Naive thymus-derived CD4-positive, alpha-beta T cell (primary cell): ENCODE measurements at regions not wholly inside any gene's neighbourhood (a gene's known extent, or its start where the extent isn't known, plus 50 kb on each side); places are given as distances from the start of the nearest gene placed in this dataset.

ENCODE experiments used
- ATAC-seq: fragments of 150-1000 bp; cut with Tn5 transposase; 2 replicates; pipeline ENCODE4 v1.10.0; 2021; ENCODE audit warnings: mild to moderate bottlenecking, moderate library complexity
- CTCF ChIA-PET: fragments of 350-600 bp; sonication (Branson Sonifier 250); formaldehyde crosslinking; loops from one replicate; lab custom pipeline; 2021; ENCODE audit warnings: antibody characterized with exemption; lab: Charles Lee
- POLR2A ChIA-PET: fragments of 350-600 bp; sonication (Branson Sonifier 250); formaldehyde crosslinking; loops from one replicate; lab custom pipeline; 2021; ENCODE audit warnings: antibody characterized with exemption, inconsistent platforms; lab: Charles Lee
- DNase-seq, 9 donors: peaks; one replicate each; pipeline versions ENCODE4 v3.0.0 to v3.0.0-alpha.2; 2020 to 2022; ENCODE audit warnings: mixed read lengths in 1 of 9
- H3K27ac ChIP-seq: one replicate; pipeline ENCODE4 v1.7.0; 2013; ENCODE audit warnings: mild to moderate bottlenecking, low read depth, low read length, moderate library complexity
- H3K27me3 ChIP-seq, 2 donors: one replicate each; pipeline ENCODE4 v1.7.0; 2013; ENCODE audit warnings: low read length in 2 of 2, mild to moderate bottlenecking in 2 of 2, moderate library complexity in 2 of 2; ENCODE audit not compliant: control insufficient read depth in 2 of 2, insufficient read depth in 2 of 2
- H3K36me3 ChIP-seq, 3 experiments: 1 replicate in 2 of 3; 2 replicates in 1 of 3; pipeline ENCODE4 v1.7.0; 2013; ENCODE audit warnings: low read length in 3 of 3, mild to moderate bottlenecking in 3 of 3, moderate library complexity in 1 of 3; ENCODE audit not compliant: insufficient read depth in 3 of 3, control insufficient read depth in 2 of 3
- H3K4me1 ChIP-seq, 2 donors: one replicate each; pipeline ENCODE4 v1.7.0; 2013; ENCODE audit warnings: low read length in 2 of 2, mild to moderate bottlenecking in 2 of 2, moderate library complexity in 1 of 2; ENCODE audit not compliant: control insufficient read depth in 2 of 2, insufficient read depth in 2 of 2
- H3K4me3 ChIP-seq: 2 replicates; pipeline ENCODE4 v1.7.0; 2013; ENCODE audit warnings: mild to moderate bottlenecking, low read length
- H3K9me3 ChIP-seq, 3 experiments: 1 replicate in 2 of 3; 2 replicates in 1 of 3; pipeline ENCODE4 v1.7.0; 2013; ENCODE audit warnings: low read length in 3 of 3; ENCODE audit not compliant: control insufficient read depth in 2 of 3
- H3K27ac Mint-ChIP-seq, 9 donors: one replicate each; pipeline ENCODE4 v1.8.0; 2020 to 2022; ENCODE audit warnings: mixed read lengths in 9 of 9, mild to moderate bottlenecking in 8 of 9, moderate library complexity in 5 of 9, inconsistent platforms in 2 of 9
- H3K27me3 Mint-ChIP-seq, 5 donors: one replicate each; pipeline ENCODE4 v1.8.0; 2021 to 2022; ENCODE audit warnings: mixed read lengths in 5 of 5, mild to moderate bottlenecking in 1 of 5
- H3K36me3 Mint-ChIP-seq, 5 donors: one replicate each; pipeline ENCODE4 v1.8.0; 2020 to 2022; ENCODE audit warnings: mixed read lengths in 5 of 5, mild to moderate bottlenecking in 3 of 5, inconsistent platforms in 1 of 5
- H3K4me1 Mint-ChIP-seq, 7 donors: one replicate each; pipeline ENCODE4 v1.8.0; 2020 to 2022; ENCODE audit warnings: mixed read lengths in 7 of 7, mild to moderate bottlenecking in 3 of 7, inconsistent platforms in 1 of 7
- H3K4me3 Mint-ChIP-seq, 10 donors: one replicate each; pipeline ENCODE4 v1.8.0; 2020 to 2022; ENCODE audit warnings: mild to moderate bottlenecking in 10 of 10, mixed read lengths in 10 of 10, moderate library complexity in 6 of 10, inconsistent platforms in 2 of 10
- H3K9me3 Mint-ChIP-seq, 11 donors: one replicate each; pipeline ENCODE4 v1.8.0; 2020 to 2022; ENCODE audit warnings: mixed read lengths in 11 of 11, mild to moderate bottlenecking in 4 of 11, inconsistent platforms in 1 of 11, moderate library complexity in 1 of 11
- intact Hi-C, 2 donors: fragments of 100-400 bp; cut with micrococcal nuclease; formaldehyde crosslinking; loops; one replicate each; pipeline ENCODE4 v1.15.1; 2023

GRCh38 chr6:85372915-85373270 is 77.0 kb upstream of the NT5E start:
- POLR2A ChIA-PET: no interaction called here
- intact Hi-C loops: loop anchor here in 1 of 2 donors (5.0 kb wide), 1 partner anchor 109 kb away; no protein-coding TSS in a partner anchor

GRCh38 chr6:85372188-85372914 is 77.5 kb upstream of the NT5E start:
- Mint-ChIP-seq H3K27me3 (peaks cover 0 to 7% (median 1%) of the 10 kb centered on the region in 5 donors), H3K27ac (no peak overlapping the region), H3K9me3 (peaks cover 0 to 4% (median 0%) of the 10 kb centered on the region in 11 donors), H3K4me1 (peaks cover 0 to 12% (median 0%) of the 10 kb centered on the region in 7 donors), H3K36me3 (peaks cover 0 to 1% (median 0%) of the 10 kb centered on the region in 5 donors), H3K4me3 (no peak overlapping the region)
- ChIA-PET POLR2A (no interaction called here), CTCF (no interaction called here)
- intact Hi-C loops: loop anchor here in 1 of 2 donors (5.0 kb wide), 1 partner anchor 110 kb away; no protein-coding TSS in a partner anchor
- H3K27ac ChIP-seq: no peak overlapping the region
- no peaks in the 10 kb centered on the region for H3K36me3 ChIP-seq
- H3K9me3 ChIP-seq: no peaks in the 10 kb centered on the region
- DNase-seq (peak in 1 of 9 donors; percentile 2), ATAC-seq (no peak)
- no peak overlapping the region for H3K4me3 ChIP-seq
- H3K27me3 ChIP-seq: no peaks in the 10 kb centered on the region
- no peaks in the 10 kb centered on the region for H3K4me1 ChIP-seq

More at GRCh38 chr6:85372915-85373270, 77.0 kb upstream of the NT5E start:
- Histone ChIP-seq H3K27me3 (no peaks in the 10 kb centered on the region), H3K4me1 (no peaks in the 10 kb centered on the region), H3K9me3 (no peaks in the 10 kb centered on the region), H3K4me3 (no peak overlapping the region), H3K36me3 (no peaks in the 10 kb centered on the region), H3K27ac (no peak overlapping the region)
- CTCF ChIA-PET: no interaction called here
- H3K36me3 Mint-ChIP-seq: peaks cover 0 to 1% (median 0%) of the 10 kb centered on the region in 5 donors
- H3K27ac Mint-ChIP-seq: no peak overlapping the region
- H3K4me1 Mint-ChIP-seq: peaks cover 0 to 11% (median 0%) of the 10 kb centered on the region in 7 donors
- peaks cover 0 to 4% (median 0%) of the 10 kb centered on the region in 11 donors for H3K9me3 Mint-ChIP-seq
- DNase-seq (no peak), ATAC-seq (no peak)
- H3K4me3 Mint-ChIP-seq: no peak overlapping the region
- peaks cover 0 to 7% (median 0%) of the 10 kb centered on the region in 5 donors for H3K27me3 Mint-ChIP-seq

GRCh38 chr6:85368631-85369030 is 81.3 kb upstream of the NT5E start:
- H3K27ac ChIP-seq: no peak overlapping the region
- Mint-ChIP-seq H3K4me3 (no peak overlapping the region), H3K4me1 (peaks cover 0 to 12% (median 0%) of the 10 kb centered on the region in 7 donors), H3K27ac (peak overlapping the region in 1 of 9 donors; percentile 63), H3K9me3 (peaks cover 0 to 3% (median 0%) of the 10 kb centered on the region in 11 donors), H3K36me3 (peaks cover 0 to 3% (median 0%) of the 10 kb centered on the region in 5 donors), H3K27me3 (peaks cover 0 to 10% (median 0%) of the 10 kb centered on the region in 5 donors)
- CTCF ChIA-PET: no interaction called here
- intact Hi-C loops: no loop called here
- no peaks in the 10 kb centered on the region for H3K9me3 ChIP-seq
- H3K36me3 ChIP-seq: no peaks in the 10 kb centered on the region
- no peak overlapping the region for H3K4me3 ChIP-seq
- no peaks in the 10 kb centered on the region for H3K4me1 ChIP-seq
- POLR2A ChIA-PET: no interaction called here
- ATAC-seq: no peak
- peak in 1 of 9 donors; percentile 18 for DNase-seq
- no peaks in the 10 kb centered on the region for H3K27me3 ChIP-seq

- ATAC-seq (no peak), DNase-seq (no peak)
- no peak overlapping the region for H3K27ac ChIP-seq
- H3K27me3 ChIP-seq: no peaks in the 10 kb centered on the region
- intact Hi-C loops: no loop called here
- H3K9me3 ChIP-seq: no peaks in the 10 kb centered on the region
- Mint-ChIP-seq H3K27ac (no peak overlapping the region), H3K9me3 (peaks cover 0 to 3% (median 0%) of the 10 kb centered on the region in 11 donors), H3K4me1 (peaks cover 0 to 22% (median 0%) of the 10 kb centered on the region in 7 donors), H3K36me3 (peaks cover 0 to 3% (median 0%) of the 10 kb centered on the region in 5 donors), H3K27me3 (peaks cover 0 to 17% (median 7%) of the 10 kb centered on the region in 5 donors), H3K4me3 (no peak overlapping the region)
- ChIA-PET CTCF (no interaction called here), POLR2A (no interaction called here)
- H3K4me1 ChIP-seq: no peaks in the 10 kb centered on the region
- H3K36me3 ChIP-seq: no peaks in the 10 kb centered on the region
- H3K4me3 ChIP-seq: no peak overlapping the region
Observed at GRCh38 chr6:85364344-85364743, 85.5 kb upstream of the NT5E start.

- ChIA-PET CTCF (no interaction called here), POLR2A (no interaction called here)
- Mint-ChIP-seq H3K4me1 (peaks cover 0 to 21% (median 0%) of the 10 kb centered on the region in 7 donors), H3K36me3 (peaks cover 0 to 3% (median 0%) of the 10 kb centered on the region in 5 donors), H3K9me3 (peaks cover 0 to 3% (median 0%) of the 10 kb centered on the region in 11 donors), H3K27ac (no peak overlapping the region), H3K27me3 (peaks cover 0 to 20% (median 8%) of the 10 kb centered on the region in 5 donors), H3K4me3 (no peak overlapping the region)
- Histone ChIP-seq H3K4me3 (no peak overlapping the region), H3K36me3 (no peaks in the 10 kb centered on the region), H3K27me3 (no peaks in the 10 kb centered on the region), H3K27ac (no peak overlapping the region), H3K4me1 (no peaks in the 10 kb centered on the region), H3K9me3 (no peaks in the 10 kb centered on the region)
- ATAC-seq (no peak), DNase-seq (no peak)
- intact Hi-C loops: no loop called here
Observed at GRCh38 chr6:85363870-85364269, 86.0 kb upstream of the NT5E start.

- Mint-ChIP-seq H3K4me1 (peaks cover 0 to 13% (median 0%) of the 10 kb centered on the region in 7 donors), H3K36me3 (peaks cover 0 to 3% (median 0%) of the 10 kb centered on the region in 5 donors), H3K9me3 (peaks cover 0 to 3% (median 0%) of the 10 kb centered on the region in 11 donors), H3K4me3 (no peak overlapping the region), H3K27ac (no peak overlapping the region), H3K27me3 (peaks cover 0 to 20% (median 8%) of the 10 kb centered on the region in 5 donors)
- no peak overlapping the region for H3K4me3 ChIP-seq
- no peak overlapping the region for H3K27ac ChIP-seq
- ChIA-PET POLR2A (no interaction called here), CTCF (interaction anchor here (1.5 kb wide), 1 partner anchor 120 kb away, joined by 6 read pairs; no protein-coding TSS in a partner anchor)
- ATAC-seq (no peak), DNase-seq (no peak)
- H3K27me3 ChIP-seq: no peaks in the 10 kb centered on the region
- no peaks in the 10 kb centered on the region for H3K36me3 ChIP-seq
- no peaks in the 10 kb centered on the region for H3K4me1 ChIP-seq
- intact Hi-C loops: no loop called here
- no peaks in the 10 kb centered on the region for H3K9me3 ChIP-seq
Observed at GRCh38 chr6:85362652-85363310, 87.1 kb upstream of the NT5E start.
